ENCODE measurements at regions not wholly inside any gene's neighbourhood (a gene's known extent, or its start where the extent isn't known, plus 50 kb on each side); places are given as distances from the start of the nearest gene placed in this dataset.
"Not testable (repeated sequence)": the region's sequence is repeated elsewhere in the genome, so short reads cannot be mapped to it uniquely, and the experiment has no call there.

GRCh38 chr16:29257419-29258336, 148.8 kb downstream of the NPIPB11 start:
- DNase-seq: not testable (repeated sequence)

GRCh38 chr16:29256501-29256981, 150.0 kb downstream of the NPIPB11 start:
- no peak for DNase-seq

- not testable (repeated sequence) for DNase-seq
Measured at GRCh38 chr16:29255957-29256356, 150.6 kb downstream of the NPIPB11 start.

- DNase-seq: not testable (repeated sequence)
Measured at GRCh38 chr16:29255496-29255796, 151.1 kb downstream of the NPIPB11 start.

GRCh38 chr16:29254676-29255495, 151.6 kb downstream of the NPIPB11 start:
- DNase-seq: no peak

GRCh38 chr16:29253716-29254590, 152.6 kb downstream of the NPIPB11 start:
- DNase-seq: not testable (repeated sequence)

- not testable (repeated sequence) for DNase-seq
Measured at GRCh38 chr16:29253066-29253590, 153.4 kb downstream of the NPIPB11 start.

- DNase-seq: not testable (repeated sequence)
Measured at GRCh38 chr16:29252311-29252710, 154.2 kb downstream of the NPIPB11 start.

- DNase-seq: not testable (repeated sequence)
Measured at GRCh38 chr16:29251571-29252011, 154.9 kb downstream of the NPIPB11 start.

- DNase-seq: not testable (repeated sequence)
Measured at GRCh38 chr16:29250923-29251434, 155.5 kb downstream of the NPIPB11 start.

- not testable (repeated sequence) for DNase-seq
Measured at GRCh38 chr16:29250469-29250868, 156.0 kb downstream of the NPIPB11 start.

GRCh38 chr16:29248940-29249318, 157.6 kb downstream of the NPIPB11 start:
- DNase-seq: not testable (repeated sequence)

GRCh38 chr16:29248306-29248939, 158.1 kb downstream of the NPIPB11 start:
- DNase-seq: not testable (repeated sequence)

- not testable (repeated sequence) for DNase-seq
Measured at GRCh38 chr16:29246091-29246490, 160.4 kb downstream of the NPIPB11 start.

GRCh38 chr16:29237971-29238370, 168.5 kb downstream of the NPIPB11 start:
- no peak for DNase-seq

- not testable (repeated sequence) for DNase-seq
Measured at GRCh38 chr16:29237495-29237894, 169.0 kb downstream of the NPIPB11 start.

GRCh38 chr16:29237023-29237422, 169.5 kb downstream of the NPIPB11 start:
- not testable (repeated sequence) for DNase-seq

- DNase-seq: not testable (repeated sequence)
Measured at GRCh38 chr16:29235836-29236370, 170.6 kb downstream of the NPIPB11 start.

GRCh38 chr16:29234536-29235275, 171.8 kb downstream of the NPIPB11 start:
- DNase-seq: not testable (repeated sequence)

- DNase-seq: not testable (repeated sequence)
Measured at GRCh38 chr16:29233705-29234404, 172.7 kb downstream of the NPIPB11 start.

Data from NCI-H1417 (cell line).